GM18907 (cell line): ENCODE measurements at regions not wholly inside any gene's neighbourhood (a gene's known extent, or its start where the extent isn't known, plus 50 kb on each side); places are given as distances from the start of the nearest gene placed in this dataset.

ENCODE experiments used
- ATAC-seq: cut with Tn5 transposase; IDR thresholded peaks from one replicate; pipeline ENCODE4 v1.9.1; 2021; ENCODE audit warnings: mild to moderate bottlenecking, moderate library complexity; ENCODE audit not compliant: unreplicated experiment

DNA sequence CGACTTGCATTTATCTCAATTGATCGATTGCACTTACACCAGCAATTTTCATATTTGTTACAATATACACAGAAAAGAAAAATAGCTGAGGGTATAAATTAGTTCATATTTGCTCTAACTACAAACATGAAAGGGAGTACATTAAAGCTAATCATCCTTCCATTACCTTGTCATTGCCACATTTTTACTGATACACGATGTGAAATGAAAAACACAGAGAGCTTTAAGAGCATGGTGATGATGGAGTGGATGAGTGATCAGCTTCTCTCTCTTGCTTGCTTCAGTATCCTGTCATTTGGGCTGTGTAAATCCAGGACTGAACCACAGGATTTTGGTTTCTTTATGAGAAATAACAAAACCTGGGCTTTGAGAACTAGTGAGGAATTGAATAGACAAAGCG, 1207.5 kb upstream of the GOT2 start:
- ATAC-seq, result no peak

DNA sequence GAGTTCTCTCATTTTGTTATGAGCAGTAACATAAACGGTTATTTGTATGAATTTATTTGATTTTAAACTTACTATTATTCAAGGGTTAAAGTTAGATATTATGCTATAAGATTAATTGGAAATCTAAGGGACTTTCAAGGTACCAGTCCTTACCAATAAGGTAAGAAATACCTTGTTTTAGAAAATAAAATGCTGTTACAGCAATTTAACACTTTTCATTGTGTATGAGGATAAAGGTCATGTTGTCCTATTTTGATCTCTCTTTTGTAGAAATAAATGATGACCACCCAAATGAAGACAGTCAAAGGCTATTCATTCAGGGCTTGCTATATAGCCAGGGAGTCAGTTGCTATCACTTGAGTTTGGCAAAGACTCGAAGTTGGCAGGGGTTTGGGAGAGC, 1185.9 kb upstream of the GOT2 start:
- no peak for ATAC-seq

DNA sequence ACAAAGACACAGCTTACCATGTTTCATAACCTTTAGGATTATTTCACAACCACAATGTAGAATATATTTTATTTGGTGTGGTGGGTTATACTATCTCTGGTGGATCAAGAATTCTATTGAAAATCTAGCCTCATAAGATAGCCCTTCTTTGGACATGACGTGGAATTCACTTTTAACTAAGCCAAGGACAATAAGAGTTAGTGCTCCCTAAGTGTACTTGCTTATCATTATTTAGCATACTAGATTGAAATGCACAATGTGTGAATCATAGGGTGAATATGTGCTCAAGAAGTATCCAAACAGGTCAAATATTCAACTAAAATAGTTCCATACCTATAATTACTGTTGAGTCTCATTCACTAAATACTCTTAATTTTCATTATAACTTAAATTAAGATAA, 1179.5 kb upstream of the GOT2 start:
- ATAC-seq, result no peak

GRCh38 chr16:59909262-59909661, 1175.1 kb upstream of the GOT2 start:
- ATAC-seq, result no peak

DNA sequence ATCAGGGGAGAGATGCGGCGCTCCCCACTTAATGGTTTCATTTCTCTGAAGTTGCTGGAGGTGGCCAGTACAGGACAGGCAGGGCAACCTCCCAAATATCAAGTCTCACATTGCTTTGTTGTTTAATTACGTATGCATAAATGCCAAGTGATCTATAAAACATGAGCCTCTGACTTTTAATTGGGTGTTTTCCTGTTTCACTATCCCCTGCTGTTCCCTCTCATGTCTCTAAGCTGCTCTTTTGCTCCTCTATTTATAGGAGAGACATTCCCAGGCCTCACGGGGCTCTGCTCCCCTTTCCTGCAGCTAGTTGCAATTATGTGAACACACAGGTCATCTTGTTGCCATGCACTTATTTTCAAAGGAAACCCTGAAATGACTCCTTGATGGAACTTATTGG, 1173.5 kb upstream of the GOT2 start:
- ATAC-seq, result no peak

DNA sequence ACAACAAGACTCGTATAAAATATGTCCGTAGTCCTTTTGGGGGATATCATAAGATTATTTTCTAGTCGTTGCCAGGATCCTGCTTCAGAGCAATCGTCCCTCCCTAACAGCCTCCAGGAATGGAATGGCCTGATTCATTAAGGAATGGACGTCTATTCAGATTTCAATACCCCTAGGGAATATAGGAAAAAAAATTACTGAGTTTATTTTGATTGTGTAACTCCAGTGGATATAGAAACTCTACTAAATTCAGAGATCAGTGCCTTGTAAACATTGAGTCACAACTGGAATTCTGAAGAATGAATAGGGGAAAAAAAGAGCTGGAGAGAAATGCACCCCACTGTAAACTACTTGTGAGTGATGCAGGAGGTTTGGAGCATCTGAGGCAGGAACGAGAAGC, 1171.5 kb upstream of the GOT2 start:
- no peak for ATAC-seq

GRCh38 chr16:59905131-59905530, 1171.0 kb upstream of the GOT2 start:
- ATAC-seq, result no peak

- no peak for ATAC-seq
Observed at GRCh38 chr16:59899940-59900339, 1165.8 kb upstream of the GOT2 start.

- ATAC-seq, result no peak
Observed at GRCh38 chr16:59892376-59892775, 1158.3 kb upstream of the GOT2 start.

GRCh38 chr16:59887856-59888255, 1153.7 kb upstream of the GOT2 start:
- ATAC-seq, result no peak

- no peak for ATAC-seq
Observed at GRCh38 chr16:59886021-59886420, 1151.9 kb upstream of the GOT2 start.

DNA sequence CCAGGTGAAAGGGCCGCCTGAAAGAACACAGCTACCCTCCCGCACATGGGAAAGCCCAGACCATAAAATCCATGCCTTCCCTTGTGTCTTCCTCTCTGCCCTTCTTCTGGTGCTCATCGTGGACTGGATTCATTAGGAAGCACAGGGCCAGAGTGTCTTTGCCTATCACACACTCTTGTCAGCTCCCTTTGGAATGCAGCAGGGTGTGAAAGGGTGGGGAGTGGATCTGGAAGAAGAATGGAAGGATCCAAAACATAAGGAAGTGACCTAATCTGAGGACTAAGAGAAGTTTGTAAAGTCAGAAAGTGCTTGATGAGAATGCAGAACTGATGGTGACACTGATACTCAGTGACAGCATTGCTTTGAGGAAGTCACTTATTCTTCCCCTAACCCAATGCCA, 1147.3 kb upstream of the GOT2 start:
- ATAC-seq, result no peak

GRCh38 chr16:59880611-59881010, 1146.5 kb upstream of the GOT2 start:
- ATAC-seq, result no peak

GRCh38 chr16:59878999-59879398, 1144.9 kb upstream of the GOT2 start:
- ATAC-seq, result no peak

- no peak for ATAC-seq
Observed at GRCh38 chr16:59878479-59878878, 1144.4 kb upstream of the GOT2 start.

- no peak for ATAC-seq
Observed at GRCh38 chr16:59864981-59865666, 1131.0 kb upstream of the GOT2 start.

DNA sequence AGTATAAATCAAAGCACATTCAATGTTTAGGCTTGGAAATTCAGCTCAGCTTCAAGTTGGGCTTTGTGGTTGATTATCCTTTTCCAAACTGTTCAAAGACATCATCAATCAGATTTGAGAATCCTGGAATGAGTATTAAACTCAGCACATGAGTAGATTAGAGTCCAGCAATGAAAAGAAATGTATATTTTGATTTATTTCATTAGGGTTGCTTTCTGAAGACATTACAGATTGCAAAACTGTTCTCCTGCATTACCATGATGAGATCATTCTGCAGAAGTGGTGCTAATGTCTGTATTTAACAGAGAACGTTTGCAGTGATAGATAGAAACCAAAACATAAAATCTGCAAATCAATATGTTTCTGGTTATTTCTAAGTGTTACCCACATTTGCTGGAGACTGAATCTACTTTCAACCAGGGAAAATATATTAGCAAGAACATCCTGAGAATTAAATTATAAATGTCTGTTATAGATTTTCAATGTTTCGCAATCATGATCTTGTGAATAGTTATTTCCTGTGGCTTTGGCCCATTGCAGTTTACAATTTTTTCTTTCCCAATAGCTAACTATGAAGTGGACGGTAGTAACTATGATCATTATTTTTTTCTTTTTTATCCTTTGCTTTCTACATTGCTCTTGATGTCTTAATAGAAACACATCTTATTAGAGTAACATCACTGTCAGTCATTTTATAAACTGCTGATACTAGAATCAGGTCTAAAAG, 1125.7 kb upstream of the GOT2 start:
- no peak for ATAC-seq

- no peak for ATAC-seq
Observed at GRCh38 chr16:59854846-59855439, 1120.8 kb upstream of the GOT2 start.

DNA sequence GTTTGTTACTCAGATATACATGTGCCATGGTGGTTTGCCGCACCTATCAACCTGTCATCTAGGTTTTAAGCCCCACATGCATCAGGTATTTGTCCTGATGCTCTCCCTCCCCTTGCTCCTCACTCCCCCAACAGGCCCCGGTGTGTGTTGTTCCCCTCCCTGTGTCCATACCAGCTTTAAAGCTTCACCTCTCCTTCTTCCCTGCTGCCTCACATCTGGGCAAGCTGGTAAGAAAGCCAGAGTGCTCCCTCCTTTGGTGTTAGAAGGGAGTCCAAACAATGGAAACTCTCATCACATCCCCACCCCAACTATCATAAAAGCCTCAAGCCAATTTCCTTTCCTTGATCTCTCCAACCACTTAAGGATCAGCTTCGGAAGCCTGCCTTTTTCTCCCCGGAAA, 1115.6 kb upstream of the GOT2 start:
- no peak for ATAC-seq

- no peak for ATAC-seq
Observed at GRCh38 chr16:59848296-59848695, 1114.2 kb upstream of the GOT2 start.

GRCh38 chr16:59840169-59840568, 1106.1 kb upstream of the GOT2 start:
- ATAC-seq, result no peak

GRCh38 chr16:59826767-59827166, 1092.7 kb upstream of the GOT2 start:
- no peak for ATAC-seq
